Erythroblast (primary cell): ENCODE measurements at regions not wholly inside any gene's neighbourhood (a gene's known extent, or its start where the extent isn't known, plus 50 kb on each side); places are given as distances from the start of the nearest gene placed in this dataset.

Source experiments
- GATA1 ChIP-seq: IDR thresholded peaks from 2 replicates; pipeline ENCODE4 v1.6.1; 2011; ENCODE audit warnings: low read depth, mild to moderate bottlenecking, control low read depth, low read length, moderate library complexity
- POLR2A ChIP-seq: IDR thresholded peaks from 2 replicates; pipeline ENCODE4 v1.6.1; 2011; ENCODE audit warnings: mild to moderate bottlenecking, low read length

DNA sequence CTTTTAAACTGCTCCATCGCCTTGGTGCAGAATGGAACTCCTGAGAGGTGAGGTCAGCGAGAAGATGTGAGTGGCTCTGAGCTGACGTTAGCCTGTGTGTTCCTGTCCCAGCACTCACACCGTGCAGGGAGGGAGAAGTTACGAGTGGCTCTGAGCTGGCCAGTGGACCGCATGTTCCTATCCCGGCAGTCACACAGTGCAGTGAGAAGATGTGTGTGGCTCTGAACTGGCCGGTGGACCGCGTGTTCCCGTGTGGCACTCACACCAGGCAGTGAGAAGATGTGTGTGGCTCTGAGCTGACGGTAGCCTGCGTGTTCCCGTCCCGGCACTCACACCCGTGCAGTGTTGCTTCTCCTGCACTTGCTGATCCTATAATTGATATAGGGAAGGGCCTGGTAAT lies 59.9 kb downstream of the VCPKMT start:
- TF ChIP-seq POLR2A: no peak
- TF ChIP-seq GATA1: no peak
